Stimulated activated naive CD8-positive, alpha-beta T cell treated with anti-CD3 and anti-CD28 coated beads, Interleukin-15, amount 100 ng/mL, for 72 hours (primary cell): ENCODE measurements at regions not wholly inside any gene's neighbourhood (a gene's known extent, or its start where the extent isn't known, plus 50 kb on each side); places are given as distances from the start of the nearest gene placed in this dataset.

Experiments used
- ATAC-seq: fragments of 150-1000 bp; cut with Tn5 transposase; 2 replicates; pipeline ENCODE4 v1.10.0; 2021; ENCODE audit warnings: mild to moderate bottlenecking, moderate library complexity
- DNase-seq, 2 donors: peaks; one replicate each; pipeline ENCODE4 v3.0.0; 2021 to 2022
- H3K27ac Mint-ChIP-seq, 2 donors: one replicate each; pipeline ENCODE4 v1.8.0; 2022; ENCODE audit warnings: mild to moderate bottlenecking in 2 of 2, mixed read lengths in 2 of 2, moderate library complexity in 2 of 2
- H3K27me3 Mint-ChIP-seq: one replicate; pipeline ENCODE4 v1.8.0; 2022; ENCODE audit warnings: mixed read lengths
- H3K4me1 Mint-ChIP-seq: one replicate; pipeline ENCODE4 v1.8.0; 2022; ENCODE audit warnings: mild to moderate bottlenecking, mixed read lengths
- H3K4me3 Mint-ChIP-seq, 2 donors: one replicate each; pipeline ENCODE4 v1.8.0; 2022; ENCODE audit warnings: mild to moderate bottlenecking in 2 of 2, mixed read lengths in 2 of 2, moderate library complexity in 1 of 2
- H3K9me3 Mint-ChIP-seq, 2 donors: one replicate each; pipeline ENCODE4 v1.8.0; 2022; ENCODE audit warnings: mixed read lengths in 2 of 2

DNA sequence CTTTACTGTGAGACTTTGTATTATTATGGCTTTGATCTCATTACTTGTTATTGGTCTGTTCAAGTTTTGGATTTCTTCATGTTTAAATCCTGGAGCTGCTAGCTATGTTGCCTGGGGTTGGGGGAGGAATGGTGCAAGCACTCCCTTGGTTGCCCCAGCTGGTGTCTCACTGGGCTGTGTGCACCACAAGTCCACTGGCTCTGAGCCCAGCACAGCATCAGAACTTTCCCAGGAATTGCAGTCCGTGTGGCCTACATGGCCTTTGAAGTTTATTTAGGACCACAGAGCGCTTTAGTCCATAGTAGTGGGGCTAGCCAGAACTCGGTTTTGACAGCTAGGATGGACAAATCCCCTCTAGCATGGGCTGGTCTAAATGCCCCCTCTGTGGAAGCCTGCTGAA lies 278.8 kb upstream of the RPS6KA3 start:
- peaks cover 14 to 19% of the 10 kb centered on the region in 2 donors for H3K9me3 Mint-ChIP-seq
- H3K4me3 Mint-ChIP-seq: no peak overlapping the region
- DNase-seq (no peak), ATAC-seq (no peak)
- peaks cover 5% of the 10 kb centered on the region for H3K4me1 Mint-ChIP-seq
- no peaks in the 10 kb centered on the region for H3K27me3 Mint-ChIP-seq
- no peak overlapping the region for H3K27ac Mint-ChIP-seq

DNA sequence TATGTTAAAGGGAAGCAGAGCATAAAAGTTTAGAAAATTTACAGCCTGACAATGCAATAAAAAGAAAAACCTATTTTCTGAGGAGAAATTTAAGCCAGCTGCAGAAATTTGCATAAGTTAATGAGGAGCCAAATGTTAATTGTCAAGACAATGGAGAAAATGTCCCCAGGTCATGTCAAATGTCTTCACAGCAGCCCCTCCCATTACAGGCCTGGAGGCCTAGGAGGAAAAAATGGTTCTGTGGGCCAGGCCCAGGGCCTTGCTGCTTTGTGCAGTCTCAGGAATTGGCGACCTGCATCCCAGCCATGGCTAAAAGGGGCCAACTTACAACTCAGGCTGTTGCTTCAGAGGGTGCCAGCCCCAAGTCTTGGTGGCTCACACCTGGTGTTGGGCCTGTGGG lies 275.4 kb upstream of the RPS6KA3 start:
- ATAC-seq: no peak
- Mint-ChIP-seq H3K4me3 (no peak overlapping the region), H3K4me1 (no peaks in the 10 kb centered on the region), H3K27me3 (no peaks in the 10 kb centered on the region), H3K9me3 (peaks cover 14 to 19% of the 10 kb centered on the region in 2 donors), H3K27ac (no peak overlapping the region)
- DNase-seq: no peak

DNA sequence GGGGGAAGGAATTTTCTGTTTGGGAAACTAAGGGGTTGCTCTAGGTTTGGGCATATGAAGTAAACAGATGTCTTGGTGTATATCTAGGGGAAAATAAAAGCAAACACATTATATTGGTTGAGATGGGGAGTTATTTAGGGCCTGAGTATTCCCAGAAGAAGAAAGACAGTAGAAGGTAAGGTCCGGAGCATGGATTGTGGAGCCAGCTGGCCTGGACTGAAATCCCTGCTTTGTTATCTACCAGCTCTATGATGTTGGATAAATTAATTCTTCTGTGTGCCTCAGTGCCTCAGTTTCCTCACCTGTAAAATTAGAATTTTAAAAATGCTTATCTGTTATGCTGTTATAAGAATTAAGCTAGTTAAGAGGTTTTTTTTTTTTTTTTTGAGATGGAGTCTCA lies 272.3 kb upstream of the RPS6KA3 start:
- no peak overlapping the region for H3K4me3 Mint-ChIP-seq
- ATAC-seq (no peak), DNase-seq (no peak)
- peaks cover 14 to 19% of the 10 kb centered on the region in 2 donors for H3K9me3 Mint-ChIP-seq
- no peak overlapping the region for H3K27ac Mint-ChIP-seq
- no peaks in the 10 kb centered on the region for H3K4me1 Mint-ChIP-seq
- peaks cover 10% of the 10 kb centered on the region for H3K27me3 Mint-ChIP-seq

DNA sequence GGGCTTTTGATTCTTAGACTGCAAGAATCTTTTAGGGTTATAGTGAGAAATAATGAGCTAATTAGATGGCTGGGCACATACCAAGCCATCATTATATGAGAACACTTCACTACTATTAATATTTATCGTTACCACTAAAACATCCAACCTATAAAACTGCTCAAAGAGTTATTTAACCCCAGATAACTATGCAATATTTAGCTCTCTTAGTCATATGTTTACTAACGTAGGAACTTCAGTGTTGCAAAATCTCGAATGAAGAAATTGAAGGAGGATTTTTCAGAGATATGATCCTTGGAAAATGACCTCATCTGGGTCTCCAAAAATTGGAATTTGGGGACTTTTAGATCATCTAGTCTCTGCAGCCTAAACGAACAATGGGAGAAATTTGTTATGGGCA lies 265.0 kb upstream of the RPS6KA3 start:
- peaks cover 5% of the 10 kb centered on the region for H3K4me1 Mint-ChIP-seq
- H3K4me3 Mint-ChIP-seq: no peak overlapping the region
- no peak overlapping the region for H3K27ac Mint-ChIP-seq
- ATAC-seq (no peak), DNase-seq (no peak)
- H3K27me3 Mint-ChIP-seq: peaks cover 32% of the 10 kb centered on the region
- H3K9me3 Mint-ChIP-seq: no peaks in the 10 kb centered on the region

DNA sequence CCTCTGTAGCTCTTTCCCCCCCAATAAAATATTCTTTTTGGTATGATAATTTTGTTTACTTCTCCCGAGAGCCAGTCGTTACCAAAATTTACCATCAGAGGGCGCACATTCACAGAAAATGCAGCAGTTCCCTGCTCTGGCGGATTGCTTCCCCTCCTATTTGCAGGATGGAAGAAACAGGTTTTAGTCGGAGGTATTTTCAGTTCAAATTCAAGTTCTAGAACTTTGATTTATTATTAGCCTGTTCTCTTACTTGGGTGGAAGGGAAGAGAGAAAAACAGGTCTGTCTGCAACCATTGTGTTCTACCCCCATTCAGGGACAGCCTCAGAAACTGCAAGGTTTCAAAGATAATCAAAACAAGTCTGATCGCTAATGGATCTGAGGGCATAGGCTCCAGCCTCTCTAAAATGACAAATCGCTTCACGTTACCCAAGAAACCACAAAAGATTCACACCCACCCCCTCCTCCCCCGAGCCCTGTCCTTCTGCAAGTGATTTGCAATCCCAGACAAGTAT lies 263.8 kb upstream of the RPS6KA3 start:
- Mint-ChIP-seq H3K27ac (no peak overlapping the region), H3K4me3 (no peak overlapping the region), H3K9me3 (no peaks in the 10 kb centered on the region), H3K27me3 (peaks cover 32% of the 10 kb centered on the region), H3K4me1 (peaks cover 5% of the 10 kb centered on the region)
- DNase-seq (peak; percentile 24 to 35), ATAC-seq (no peak)

DNA sequence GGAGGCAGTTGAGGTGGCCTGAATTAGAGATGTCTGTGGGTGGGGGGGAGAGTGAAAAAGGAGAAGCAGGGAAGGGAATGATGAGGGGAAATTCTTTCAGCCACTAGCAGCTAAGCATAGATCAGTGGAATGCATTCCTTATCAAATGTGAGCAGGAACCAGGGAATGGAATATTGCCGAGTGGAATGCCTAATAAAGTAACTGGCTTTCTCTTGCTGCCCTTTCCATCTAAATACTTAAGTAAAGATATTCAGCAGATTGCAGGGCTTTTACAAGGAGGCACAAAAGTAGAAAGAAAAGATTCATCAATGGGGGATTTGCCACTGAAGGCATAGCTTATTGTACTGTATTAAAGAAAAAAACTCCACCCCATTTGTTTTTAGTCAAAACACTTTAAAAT lies 263.0 kb upstream of the RPS6KA3 start:
- no peak overlapping the region for H3K4me3 Mint-ChIP-seq
- H3K27ac Mint-ChIP-seq: no peak overlapping the region
- peaks cover 5% of the 10 kb centered on the region for H3K4me1 Mint-ChIP-seq
- H3K27me3 Mint-ChIP-seq: peaks cover 30% of the 10 kb centered on the region
- no peaks in the 10 kb centered on the region for H3K9me3 Mint-ChIP-seq
- DNase-seq: no peak
- ATAC-seq: no peak

DNA sequence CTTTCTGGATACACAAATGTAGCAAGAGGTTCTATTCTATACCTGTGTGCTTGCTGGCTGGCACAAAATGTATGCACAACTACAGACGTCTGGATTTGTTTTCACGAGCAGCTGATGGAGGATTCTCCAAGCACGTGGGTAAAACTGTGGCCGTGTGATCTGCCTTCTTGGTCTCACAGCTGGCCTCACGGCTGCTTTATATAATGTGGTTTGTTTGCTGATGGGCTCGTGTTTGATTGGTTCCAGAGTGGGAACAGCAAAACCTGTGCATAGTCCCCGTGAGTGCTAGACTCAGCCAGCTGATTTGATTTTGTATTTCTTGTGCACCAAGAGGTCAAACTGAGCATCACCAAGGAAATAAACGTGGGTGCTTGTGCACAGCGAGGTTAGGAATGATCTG lies 262.6 kb upstream of the RPS6KA3 start:
- peaks cover 7% of the 10 kb centered on the region for H3K4me1 Mint-ChIP-seq
- peaks cover 0 to 2% of the 10 kb centered on the region in 2 donors for H3K9me3 Mint-ChIP-seq
- H3K27ac Mint-ChIP-seq: no peak overlapping the region
- DNase-seq (no peak), ATAC-seq (no peak)
- H3K4me3 Mint-ChIP-seq: no peak overlapping the region
- peaks cover 26% of the 10 kb centered on the region for H3K27me3 Mint-ChIP-seq

DNA sequence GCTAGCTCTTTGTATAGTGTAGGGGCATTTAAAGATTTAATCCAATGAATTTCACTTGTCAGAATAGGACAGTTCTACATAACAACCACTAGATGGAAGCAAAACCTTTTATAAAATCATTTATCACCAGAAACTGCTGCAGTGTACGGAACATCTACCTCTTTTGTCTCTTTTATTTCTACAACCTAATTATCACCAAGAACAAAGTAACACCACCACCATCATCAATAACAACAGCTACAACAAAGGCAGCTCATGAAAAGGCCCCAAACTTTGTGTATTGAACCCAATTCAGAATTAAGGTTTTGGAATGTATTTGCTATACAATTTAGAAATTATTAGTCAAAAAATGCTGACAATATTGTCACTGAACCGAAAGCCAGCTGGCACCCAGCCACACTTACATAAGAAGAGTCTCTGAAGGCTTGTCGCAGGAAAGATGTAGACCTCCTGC lies 260.9 kb upstream of the RPS6KA3 start:
- Mint-ChIP-seq H3K9me3 (peaks cover 0 to 6% of the 10 kb centered on the region in 2 donors), H3K27me3 (peaks cover 18% of the 10 kb centered on the region), H3K4me1 (peaks cover 19% of the 10 kb centered on the region), H3K27ac (no peak overlapping the region), H3K4me3 (no peak overlapping the region)
- ATAC-seq (peak; percentile 45), DNase-seq (no peak)

DNA sequence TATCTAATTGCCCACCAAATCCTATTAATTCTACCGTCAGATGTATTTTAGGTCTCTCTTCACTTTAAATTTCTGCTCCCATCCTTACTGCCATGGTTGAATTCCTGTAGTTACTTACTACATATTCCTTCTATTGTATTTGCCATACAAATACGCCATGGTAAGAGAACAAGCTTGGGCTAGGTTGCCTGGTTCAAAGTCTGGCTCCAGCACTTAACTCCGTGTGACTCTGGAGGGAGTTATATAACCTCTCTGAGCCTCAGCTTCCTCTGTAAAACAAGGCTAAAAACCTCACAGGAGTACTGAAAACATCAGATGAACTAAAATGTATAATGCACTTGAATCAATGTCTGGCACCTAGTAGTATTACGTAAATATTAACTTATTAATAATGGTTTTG lies 260.3 kb upstream of the RPS6KA3 start:
- H3K4me3 Mint-ChIP-seq: no peak overlapping the region
- H3K4me1 Mint-ChIP-seq: peaks cover 19% of the 10 kb centered on the region
- no peak for ATAC-seq
- peaks cover 0 to 6% of the 10 kb centered on the region in 2 donors for H3K9me3 Mint-ChIP-seq
- H3K27ac Mint-ChIP-seq: no peak overlapping the region
- H3K27me3 Mint-ChIP-seq: peaks cover 18% of the 10 kb centered on the region
- no peak for DNase-seq

DNA sequence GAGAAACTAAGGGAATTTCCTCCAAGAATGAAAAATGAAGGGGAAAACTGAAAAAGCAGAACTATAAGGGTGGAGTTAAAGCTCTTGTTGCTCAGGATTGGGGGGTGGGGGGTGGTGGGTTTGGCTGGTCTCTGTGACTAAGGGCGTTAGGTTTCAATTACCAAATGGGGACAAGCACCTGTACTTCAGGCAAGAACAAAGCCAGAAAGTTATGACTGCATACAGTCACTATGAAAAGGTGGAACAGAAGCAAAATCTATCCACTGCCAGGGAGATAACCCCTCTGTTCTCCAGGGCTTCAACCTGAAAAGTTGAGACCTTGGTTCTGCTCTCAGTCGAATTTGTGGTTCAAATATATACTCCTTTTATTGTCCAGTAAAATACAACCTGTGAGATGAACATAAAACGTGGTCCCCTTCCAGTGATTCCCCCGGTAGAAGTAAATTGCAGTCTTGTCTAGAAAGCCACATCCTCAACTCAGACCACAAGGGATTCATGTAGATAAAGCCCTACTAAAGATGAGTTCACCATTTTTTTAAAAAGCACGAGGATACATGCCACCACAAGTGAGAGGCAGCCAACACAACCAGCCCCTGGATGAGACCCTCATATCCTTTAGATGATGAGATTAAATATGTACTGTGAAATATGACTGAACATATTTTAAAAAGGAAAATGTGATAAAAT lies 257.1 kb upstream of the RPS6KA3 start:
- H3K27me3 Mint-ChIP-seq: peaks cover 22% of the 10 kb centered on the region
- no peak overlapping the region for H3K27ac Mint-ChIP-seq
- H3K9me3 Mint-ChIP-seq: peaks cover 0 to 6% of the 10 kb centered on the region in 2 donors

DNA sequence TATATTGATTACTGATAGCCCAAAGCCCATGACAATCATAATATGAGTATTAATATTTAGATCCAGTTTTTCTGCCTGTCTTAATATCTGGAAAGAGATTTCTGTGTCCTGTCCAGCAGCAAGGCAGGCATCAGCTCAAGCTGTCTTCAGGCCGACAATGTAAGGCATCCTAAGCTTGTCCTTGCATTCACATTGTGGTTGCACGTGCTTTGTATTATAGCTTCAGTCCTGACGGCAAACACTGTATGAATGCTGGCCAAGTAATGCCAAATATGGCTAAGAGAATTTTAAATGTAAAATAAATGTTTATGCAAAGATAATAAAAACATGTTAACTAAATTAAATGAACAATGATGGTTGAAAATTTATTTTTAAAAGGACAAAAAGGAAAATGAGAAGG lies 255.7 kb upstream of the RPS6KA3 start:
- Mint-ChIP-seq H3K9me3 (peaks cover 0 to 6% of the 10 kb centered on the region in 2 donors), H3K4me1 (peaks cover 29% of the 10 kb centered on the region), H3K27me3 (peaks cover 25% of the 10 kb centered on the region), H3K27ac (no peak overlapping the region), H3K4me3 (no peak overlapping the region)
- DNase-seq: no peak
- no peak for ATAC-seq

More for the DNA sequence above, 257.1 kb upstream of the RPS6KA3 start:
- peak; percentile 91 for ATAC-seq
- Mint-ChIP-seq H3K4me1 (peaks cover 22% of the 10 kb centered on the region), H3K4me3 (peak overlapping the region; percentile 25 to 39)
- peak; percentile 6 to 21 for DNase-seq

DNA sequence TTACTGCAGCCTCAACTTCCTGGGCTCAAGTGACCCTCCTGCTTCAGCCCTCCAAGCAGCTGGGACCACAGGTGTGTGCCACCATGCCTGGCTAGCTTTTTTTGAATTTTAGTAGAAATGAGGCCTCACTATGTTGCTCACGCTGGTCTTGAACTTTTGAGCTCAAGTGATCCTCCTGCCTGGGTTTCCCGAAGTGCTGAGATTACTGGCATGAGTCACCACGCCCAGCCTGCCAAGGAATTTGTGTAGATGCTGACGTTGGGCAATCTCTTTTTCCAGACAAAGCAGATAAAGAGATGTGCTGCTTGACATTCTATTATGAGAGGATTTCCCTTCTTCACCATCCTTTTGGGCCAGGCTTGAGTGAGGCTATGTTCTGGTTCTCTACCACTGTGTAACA lies 254.5 kb upstream of the RPS6KA3 start:
- peaks cover 34% of the 10 kb centered on the region for H3K4me1 Mint-ChIP-seq
- H3K27ac Mint-ChIP-seq: no peak overlapping the region
- peaks cover 25% of the 10 kb centered on the region for H3K27me3 Mint-ChIP-seq
- no peak for DNase-seq
- no peak for ATAC-seq
- H3K9me3 Mint-ChIP-seq: peaks cover 0 to 6% of the 10 kb centered on the region in 2 donors
- H3K4me3 Mint-ChIP-seq: no peak overlapping the region

DNA sequence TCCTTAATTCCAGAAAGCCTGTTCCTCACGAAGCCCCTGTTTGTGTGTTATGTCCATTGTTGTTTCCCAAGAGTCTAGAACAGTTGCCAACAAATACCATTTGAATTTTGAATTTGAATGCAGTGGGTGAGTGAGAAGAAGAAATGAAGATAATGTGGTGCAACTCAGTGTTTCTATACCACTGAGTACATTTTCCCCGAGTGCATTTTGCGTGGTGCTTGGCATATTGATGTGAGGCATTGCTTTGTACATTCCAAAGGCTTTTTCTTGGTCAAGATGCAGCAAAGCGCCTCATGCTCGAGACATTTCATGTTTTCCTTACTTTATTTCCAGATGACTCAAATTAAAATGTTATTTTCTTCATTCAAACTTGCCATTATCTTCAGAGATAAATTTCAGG lies 253.1 kb upstream of the RPS6KA3 start:
- no peak for DNase-seq
- Mint-ChIP-seq H3K4me3 (no peak overlapping the region), H3K27me3 (peaks cover 25% of the 10 kb centered on the region), H3K4me1 (peaks cover 46% of the 10 kb centered on the region), H3K27ac (no peak overlapping the region), H3K9me3 (peaks cover 4 to 6% of the 10 kb centered on the region in 2 donors)
- ATAC-seq: no peak

DNA sequence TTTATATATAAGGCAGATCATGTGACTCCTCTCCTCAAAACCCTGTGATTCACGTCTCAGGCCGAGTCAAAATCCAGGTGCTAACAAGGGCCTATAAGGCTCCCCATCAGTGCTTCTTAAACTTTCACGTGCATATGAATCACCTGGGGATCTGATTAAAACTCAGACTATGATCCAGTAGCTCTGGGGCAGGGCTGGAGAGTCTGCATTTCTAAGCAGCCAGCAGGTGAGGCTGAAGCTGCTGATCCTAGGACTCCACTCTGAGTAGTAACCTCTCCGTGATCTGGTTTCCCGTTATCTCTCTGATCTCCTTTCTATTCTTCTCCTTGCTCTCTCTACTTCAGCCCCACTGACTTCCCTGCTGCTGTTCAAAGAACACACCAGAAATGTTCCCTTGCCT lies 252.4 kb upstream of the RPS6KA3 start:
- Mint-ChIP-seq H3K27me3 (peaks cover 25% of the 10 kb centered on the region), H3K4me3 (no peak overlapping the region), H3K27ac (no peak overlapping the region), H3K9me3 (peaks cover 3 to 6% of the 10 kb centered on the region in 2 donors), H3K4me1 (peaks cover 47% of the 10 kb centered on the region)
- DNase-seq (no peak), ATAC-seq (no peak)

DNA sequence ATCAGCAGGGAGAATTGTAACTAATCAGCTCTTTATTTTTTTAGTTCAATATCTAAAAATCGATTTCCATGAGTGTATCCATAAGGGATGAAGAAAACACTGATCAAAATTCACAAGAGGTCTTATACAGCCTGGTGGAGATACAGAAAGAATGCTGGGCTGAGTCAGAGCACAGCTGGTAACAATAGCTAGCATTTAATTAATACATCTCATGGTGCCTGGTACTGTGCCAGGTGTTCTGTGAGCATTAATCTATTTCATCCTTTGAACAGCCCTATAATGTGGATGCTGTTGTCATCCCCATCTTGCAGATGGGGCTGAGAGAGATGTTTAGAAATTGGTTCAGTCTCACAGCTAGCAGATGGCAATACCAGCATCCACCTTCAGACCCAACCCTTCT lies 250.9 kb upstream of the RPS6KA3 start:
- Mint-ChIP-seq H3K27ac (no peak overlapping the region), H3K4me3 (no peak overlapping the region), H3K27me3 (peaks cover 25% of the 10 kb centered on the region), H3K9me3 (peaks cover 0 to 6% of the 10 kb centered on the region in 2 donors), H3K4me1 (peaks cover 36% of the 10 kb centered on the region)
- ATAC-seq (no peak), DNase-seq (no peak)

DNA sequence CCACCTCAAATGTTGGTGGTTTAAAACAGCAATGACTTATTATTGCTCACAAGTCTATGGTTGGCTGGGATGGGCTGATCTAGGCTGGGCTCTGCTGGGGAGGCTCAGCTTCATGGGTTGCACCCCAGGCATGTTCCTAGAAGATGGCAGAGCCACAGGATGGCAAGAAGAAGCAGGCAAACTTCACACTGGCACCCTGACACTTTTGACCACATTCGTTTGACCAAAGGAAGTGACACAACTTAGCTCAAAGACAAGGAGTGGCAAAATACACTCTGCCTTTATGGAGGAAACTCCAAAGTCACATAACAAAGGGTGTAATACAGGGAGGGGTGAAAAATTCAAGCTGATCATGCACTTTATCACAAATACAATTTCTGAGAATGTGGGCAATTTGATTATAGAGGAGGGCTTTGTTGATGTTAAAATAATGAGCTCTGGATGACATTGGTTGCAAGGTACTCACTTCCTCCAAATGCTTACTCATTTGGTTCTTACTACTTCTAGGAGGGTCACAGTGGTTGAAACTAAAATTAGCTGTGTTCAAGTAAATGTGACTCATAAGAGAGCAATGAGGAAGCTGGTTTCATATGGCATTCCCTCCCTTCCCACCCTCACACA lies 249.2 kb upstream of the RPS6KA3 start:
- DNase-seq (peak; percentile 7 to 50), ATAC-seq (peak; percentile 93)
- H3K27ac Mint-ChIP-seq: peak overlapping the region; percentile 65 to 83
- peaks cover 0 to 6% of the 10 kb centered on the region in 2 donors for H3K9me3 Mint-ChIP-seq
- peaks cover 42% of the 10 kb centered on the region for H3K4me1 Mint-ChIP-seq
- peak overlapping the region; percentile 24 to 26 for H3K4me3 Mint-ChIP-seq
- H3K27me3 Mint-ChIP-seq: peaks cover 25% of the 10 kb centered on the region
